ENCODE measurements at regions not wholly inside any gene's neighbourhood (a gene's known extent, or its start where the extent isn't known, plus 50 kb on each side); places are given as distances from the start of the nearest gene placed in this dataset.
"Not testable (repeated sequence)": the region's sequence is repeated elsewhere in the genome, so short reads cannot be mapped to it uniquely, and the experiment has no call there.

DNA sequence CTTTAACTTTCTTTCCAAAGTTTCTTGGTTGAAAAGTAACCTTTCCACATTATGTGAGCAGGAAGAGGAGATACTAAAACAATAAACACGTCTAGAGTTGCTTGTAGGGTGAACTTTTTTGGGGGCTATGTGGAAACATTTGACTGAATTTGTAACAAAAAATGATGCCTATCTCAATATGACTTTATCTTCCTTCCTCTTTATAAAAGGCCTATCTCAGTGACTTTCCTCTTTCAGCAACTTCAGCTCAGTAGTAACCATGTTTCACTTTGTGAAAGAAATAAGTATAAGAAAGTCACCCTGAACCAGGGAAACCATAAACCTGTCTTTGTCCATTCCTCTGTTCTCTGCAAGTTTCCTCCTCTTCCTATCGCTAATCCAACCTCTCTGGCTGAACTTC is 124.7 kb upstream of the TMEM164 start:
- DNase-seq (ENCODE audit: low spot score), result no peak

DNA sequence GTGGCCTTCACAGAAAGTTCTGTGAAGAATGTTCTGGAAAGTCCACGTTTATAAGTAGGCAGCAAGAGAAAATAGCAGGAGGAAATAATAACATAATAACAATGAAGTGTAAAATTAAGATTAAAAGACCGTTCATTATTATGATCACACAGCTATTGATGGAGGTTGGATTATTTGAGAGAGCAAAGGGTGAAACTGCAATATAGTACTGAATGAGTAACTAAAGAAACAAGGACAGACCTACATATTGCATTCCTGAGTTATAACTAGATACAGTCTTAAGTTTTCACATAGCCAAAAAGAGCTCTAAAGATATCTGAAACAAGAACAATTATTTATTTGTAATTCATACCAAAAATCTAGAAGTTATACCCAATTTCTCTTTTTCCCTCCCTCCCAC is 122.9 kb upstream of the TMEM164 start:
- DNase-seq (ENCODE audit: low spot score), result no peak

DNA sequence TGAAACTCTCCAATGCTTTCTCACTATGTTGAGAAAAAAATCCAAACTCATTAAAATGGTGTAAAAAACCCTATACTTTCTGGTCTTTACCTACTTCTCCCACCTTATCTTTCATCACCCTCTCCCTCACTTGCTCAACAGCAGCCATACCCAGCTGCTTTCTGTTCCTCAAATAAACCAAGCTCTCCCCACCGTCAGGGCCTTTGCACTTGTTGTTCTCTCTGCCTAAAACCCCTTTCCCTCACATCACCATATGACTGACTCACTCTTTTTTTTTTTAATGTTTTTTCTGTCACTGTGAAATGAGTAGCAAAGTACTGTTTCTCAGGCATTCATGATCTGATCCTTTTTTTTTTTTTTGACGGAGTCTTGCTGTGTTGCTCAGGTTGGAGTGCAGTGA is 122.3 kb upstream of the TMEM164 start:
- no peak for DNase-seq (ENCODE audit: low spot score)

DNA sequence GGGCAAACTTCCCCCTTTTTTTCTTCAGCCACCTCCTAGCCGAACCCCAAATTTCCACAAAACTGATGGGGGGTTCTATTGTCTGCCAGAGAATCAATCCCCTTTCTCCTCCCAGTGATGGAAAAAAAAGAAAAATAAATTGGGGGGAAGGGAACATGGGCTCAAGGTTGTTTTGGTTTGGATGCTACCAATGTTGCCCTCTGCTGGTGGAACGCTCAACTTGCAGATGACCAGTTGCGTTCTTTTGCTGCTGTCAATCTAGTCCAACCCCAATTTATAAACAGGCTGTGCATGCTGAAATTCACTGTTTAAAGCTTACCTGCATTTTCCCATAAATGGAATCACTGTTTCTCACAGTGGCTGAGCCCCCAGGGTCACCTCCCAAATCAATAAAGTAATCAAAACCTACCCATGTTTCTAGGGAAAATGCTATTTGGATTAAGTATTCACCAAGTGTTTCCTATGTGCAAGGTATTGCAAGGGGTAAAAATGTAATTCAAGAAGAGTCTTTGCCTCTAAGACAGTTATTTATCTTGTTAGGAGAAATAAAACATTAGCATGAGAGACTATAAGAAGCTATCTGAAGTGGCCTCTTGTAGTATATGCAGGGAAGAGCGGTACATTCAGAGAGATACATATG is 116.7 kb upstream of the TMEM164 start:
- DNase-seq (ENCODE audit: low spot score), result no peak

DNA sequence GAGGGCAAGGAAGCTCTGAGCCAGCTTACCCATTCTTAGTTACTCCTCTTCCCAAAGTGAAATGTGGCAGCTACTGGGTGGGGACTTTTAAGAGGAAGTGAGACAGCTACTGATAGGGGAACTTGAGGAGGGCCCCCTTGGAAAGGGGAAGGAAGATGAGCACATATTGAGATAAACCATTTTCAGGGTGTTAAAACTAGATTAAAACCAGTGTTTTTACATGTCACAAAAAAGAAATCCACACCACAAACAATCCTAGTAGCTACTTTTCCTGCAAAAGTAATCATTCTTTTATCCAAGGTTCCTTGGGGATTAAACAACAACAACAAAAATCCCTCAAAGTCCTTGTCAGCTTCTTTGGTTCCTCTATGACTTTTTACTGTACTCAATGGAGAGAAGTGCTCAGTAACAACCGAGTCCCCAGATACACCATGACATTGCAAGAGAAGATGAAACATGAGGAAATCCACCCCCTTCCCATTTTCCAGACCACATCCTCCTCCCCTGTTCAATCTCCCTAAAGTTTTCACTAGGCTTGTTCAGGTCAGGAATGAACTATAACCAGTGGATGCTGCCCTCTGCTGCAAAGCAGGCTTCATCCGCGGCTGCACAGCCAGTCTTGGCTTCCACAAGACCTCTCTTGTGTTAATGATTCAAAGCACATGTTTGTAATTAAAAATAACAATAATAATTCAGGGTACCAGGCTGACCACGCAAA is 113.5 kb upstream of the TMEM164 start:
- DNase-seq (ENCODE audit: low spot score), result no peak

DNA sequence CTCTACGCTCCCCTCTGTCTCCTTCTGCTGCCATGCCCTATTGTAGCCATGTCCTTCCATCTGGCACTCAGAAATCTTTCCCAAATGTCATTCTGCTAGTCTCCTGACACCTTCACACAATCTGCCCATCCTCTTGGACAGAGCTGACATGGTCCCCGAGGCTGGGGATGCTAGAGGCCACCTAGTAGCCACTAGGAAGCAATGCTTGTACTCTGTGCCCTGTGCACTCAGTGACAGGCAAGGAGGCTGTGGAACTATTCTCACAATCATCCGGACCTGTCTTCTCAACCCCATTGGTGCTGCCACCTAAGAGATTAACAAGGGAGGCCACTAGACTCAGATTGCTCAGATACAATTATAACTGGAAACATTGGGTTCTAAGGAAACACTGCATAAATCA is 112.6 kb upstream of the TMEM164 start:
- DNase-seq (ENCODE audit: low spot score), result no peak

DNA sequence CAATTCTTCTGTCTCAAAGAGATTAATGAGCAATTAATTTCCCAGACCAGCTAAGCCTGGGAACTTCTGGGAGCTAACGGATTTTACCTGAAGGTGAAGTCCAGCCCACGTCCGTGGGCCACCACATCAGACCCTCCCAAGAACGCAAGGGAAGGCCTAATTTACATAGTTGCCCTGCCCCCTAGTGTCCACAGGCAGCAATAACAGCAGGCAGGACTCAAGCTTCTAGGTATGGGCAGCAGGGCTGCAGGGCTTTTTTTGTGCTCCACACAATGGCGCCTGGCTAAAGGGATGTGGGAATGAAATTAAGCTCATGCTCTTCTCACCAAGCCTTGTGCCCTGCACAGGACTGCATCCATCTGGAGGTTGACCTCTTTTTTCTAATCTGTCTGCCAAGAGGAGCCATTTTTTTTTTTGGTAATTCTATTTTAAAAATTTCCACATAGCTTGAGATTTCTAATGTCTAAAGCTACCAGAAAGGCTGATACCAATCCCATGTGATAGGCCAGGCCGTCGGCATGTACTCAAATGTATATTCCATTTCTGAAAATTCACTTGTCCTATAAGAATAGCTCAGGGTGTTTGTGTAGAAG is 111.9 kb upstream of the TMEM164 start:
- DNase-seq (ENCODE audit: low spot score), result peak; percentile 55

DNA sequence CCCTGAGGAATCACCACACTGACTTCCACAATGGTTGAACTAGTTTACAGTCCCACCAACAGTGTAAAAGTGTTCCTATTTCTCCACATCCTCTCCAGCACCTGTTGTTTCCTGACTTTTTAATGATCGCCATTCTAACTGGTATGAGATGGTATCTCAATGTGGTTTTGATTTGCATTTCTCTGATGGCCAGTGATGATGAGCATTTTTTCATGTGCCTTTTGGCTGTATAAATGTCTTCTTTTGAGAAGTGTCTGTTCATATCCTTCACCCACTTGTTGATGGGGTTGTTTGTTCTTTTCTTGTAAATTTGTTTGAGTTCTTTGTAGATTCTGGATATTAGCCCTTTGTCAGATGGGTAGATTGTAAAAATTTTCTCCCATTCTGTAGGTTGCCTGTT is 106.9 kb upstream of the TMEM164 start:
- DNase-seq (ENCODE audit: low spot score), result not testable (repeated sequence)

DNA sequence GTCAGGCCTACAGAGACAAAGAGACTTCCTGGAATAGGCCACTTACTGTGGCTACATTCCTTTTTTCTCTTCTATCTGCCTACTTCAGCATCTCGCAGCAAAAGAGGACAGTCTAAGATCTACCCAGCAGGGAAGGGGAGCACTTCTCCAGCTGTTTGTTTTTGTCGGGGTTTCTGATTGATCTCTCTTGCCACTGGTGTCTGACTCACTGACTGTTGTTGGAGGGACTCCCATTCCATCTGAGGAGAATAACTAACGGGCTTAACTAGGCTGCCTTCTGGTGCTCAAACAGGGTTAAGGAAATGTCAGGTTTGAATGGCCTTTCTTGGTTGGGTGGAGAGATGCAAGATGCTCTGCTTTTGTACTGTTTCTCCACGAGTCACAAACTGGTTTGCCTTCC is 100.2 kb upstream of the TMEM164 start:
- no peak for DNase-seq (ENCODE audit: low spot score)

DNA sequence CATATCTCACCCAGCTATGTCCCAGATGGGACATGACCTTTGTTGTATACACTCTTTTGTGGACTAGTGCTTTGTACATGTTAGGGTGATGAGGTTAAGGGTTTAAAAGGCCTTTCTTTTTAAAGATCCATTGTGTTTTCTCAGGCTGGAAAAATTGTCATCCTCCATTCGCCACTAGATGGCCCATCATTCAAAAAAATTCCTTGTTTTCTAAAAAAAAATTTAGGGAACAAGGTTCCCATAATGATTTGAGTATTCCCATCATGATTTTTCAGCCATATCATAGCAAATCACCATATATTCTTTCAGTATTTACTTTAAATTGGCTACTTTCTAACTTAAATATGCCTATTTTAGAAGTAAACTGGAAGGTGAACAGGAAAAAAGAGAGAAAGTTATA is 91.9 kb upstream of the TMEM164 start:
- DNase-seq (ENCODE audit: low spot score), result no peak

DNA sequence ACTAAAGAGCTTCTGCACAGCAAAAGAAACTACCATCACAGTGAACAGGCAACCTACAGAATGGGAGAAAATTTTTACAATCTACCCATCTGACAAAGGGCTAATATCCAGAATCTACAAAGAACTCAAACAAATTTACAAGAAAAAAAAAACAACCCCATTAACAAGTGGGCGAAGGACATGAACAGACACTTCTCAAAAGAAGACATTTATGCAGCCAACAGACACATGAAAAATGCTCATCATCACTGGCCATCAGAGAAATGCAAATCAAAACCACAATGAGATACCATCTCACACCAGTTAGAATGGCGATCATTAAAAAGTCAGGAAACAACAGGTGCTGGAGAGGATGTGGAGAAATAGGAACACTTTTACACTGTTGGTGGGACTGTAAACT is 89.9 kb upstream of the TMEM164 start:
- not testable (repeated sequence) for DNase-seq (ENCODE audit: low spot score)

DNA sequence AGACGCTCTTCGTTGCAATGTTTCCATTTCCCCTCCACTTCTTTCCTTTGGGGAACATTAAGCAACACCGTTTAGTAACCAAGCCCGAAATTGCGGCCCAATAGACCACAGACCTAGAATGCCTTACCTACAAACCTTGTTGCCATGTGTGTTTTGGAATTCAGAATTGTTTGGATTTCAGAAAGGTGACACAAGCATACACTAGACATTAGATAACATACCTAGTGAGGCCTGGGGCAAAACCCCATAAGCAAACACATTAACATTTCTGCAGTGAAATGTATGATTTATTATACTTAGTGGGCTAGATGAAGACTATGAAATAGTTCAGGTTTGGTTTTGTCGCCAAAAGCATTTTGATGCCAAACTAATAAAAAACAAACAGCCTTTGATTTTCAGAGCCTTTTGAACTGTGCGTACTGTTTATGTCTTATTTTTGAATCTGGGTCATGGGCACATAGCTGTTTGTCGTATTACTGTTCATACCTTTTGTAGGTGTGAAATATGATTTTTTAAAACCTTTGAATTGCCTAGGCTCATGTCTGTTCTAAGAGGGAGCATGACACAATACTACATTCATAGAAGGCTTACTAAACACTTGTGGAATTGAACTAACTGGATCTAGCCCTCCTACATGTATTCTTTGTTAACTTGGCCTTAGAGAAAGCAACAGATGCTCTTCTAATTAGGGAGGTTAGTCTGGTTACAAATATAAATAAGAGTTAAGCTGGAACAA is 88.6 kb upstream of the TMEM164 start:
- no peak for DNase-seq (ENCODE audit: low spot score)

DNA sequence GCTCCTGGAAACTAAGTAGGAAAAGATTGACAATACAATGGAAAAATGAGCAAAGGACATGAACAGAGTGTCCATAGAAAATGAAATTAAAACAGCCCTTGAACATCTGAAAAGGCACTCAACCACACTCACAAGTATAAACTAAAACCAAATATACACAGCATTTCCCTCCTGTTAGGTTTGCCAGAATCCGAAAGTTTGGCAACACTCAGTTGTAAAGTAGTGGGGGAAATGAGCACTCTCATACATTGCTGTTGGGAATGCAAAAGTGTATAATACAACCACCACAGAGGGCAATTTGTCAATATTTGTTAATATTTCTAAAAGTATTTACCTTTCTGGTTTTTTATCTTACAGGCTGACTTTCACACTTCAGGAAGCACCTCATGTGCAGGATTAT is 84.2 kb upstream of the TMEM164 start:
- no peak for DNase-seq (ENCODE audit: low spot score)

DNA sequence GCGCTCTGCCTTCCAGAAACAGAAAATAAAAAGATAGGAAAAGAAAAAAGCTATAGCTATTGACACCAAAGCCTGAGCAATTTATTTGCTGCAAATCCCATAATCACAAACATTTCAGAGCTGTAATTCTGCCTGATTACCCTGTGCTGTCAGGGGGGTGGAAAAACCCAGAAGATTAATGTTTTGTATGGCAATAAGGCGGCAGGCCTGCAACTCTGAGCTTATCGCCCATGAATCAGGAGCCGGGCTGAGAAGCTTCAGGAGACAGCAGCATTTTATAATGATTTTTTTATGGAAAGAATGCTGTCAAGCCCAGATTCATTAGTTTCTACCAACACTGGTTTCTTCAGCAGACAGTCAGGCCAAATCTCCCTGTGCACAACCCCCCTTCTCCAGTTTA is 82.6 kb upstream of the TMEM164 start:
- DNase-seq (ENCODE audit: low spot score), result no peak

DNA sequence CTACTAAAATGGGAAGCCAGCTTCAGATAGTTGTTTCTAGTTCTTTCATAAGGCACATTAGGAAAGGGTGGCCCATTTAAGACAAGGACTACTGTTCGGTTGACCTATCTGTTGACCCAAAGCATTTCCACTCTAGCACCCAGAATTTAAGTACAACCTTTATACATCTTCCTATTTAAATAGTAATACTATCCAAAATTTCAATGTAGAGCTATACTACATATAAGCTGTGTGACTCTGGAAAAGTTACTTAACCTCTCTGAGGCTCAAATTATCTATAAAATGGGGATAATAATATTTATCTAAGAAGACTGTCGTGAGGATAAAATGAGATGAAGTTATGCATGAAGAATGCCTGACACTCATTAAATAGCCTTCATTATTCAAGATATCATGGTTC is 82.0 kb upstream of the TMEM164 start:
- DNase-seq (ENCODE audit: low spot score), result no peak

DNA sequence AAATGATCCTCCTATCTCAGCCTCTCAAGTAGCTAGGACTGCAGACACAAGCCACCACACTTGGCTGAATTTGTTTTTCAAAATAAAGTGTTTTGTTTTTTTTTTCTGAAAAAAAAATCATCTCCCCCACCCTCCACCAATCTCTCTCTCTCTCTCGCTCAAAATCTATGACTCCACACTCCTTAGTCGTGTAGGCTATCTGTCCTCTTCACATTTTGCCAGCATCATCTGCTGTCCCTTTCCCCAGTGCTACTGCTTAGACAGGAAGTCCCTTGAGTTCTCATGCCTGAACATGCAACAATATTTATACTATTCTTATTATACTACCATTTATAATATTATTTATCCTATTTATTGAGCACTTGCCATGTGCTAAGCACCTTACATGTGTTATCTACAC is 80.7 kb upstream of the TMEM164 start:
- no peak for DNase-seq (ENCODE audit: low spot score)

DNA sequence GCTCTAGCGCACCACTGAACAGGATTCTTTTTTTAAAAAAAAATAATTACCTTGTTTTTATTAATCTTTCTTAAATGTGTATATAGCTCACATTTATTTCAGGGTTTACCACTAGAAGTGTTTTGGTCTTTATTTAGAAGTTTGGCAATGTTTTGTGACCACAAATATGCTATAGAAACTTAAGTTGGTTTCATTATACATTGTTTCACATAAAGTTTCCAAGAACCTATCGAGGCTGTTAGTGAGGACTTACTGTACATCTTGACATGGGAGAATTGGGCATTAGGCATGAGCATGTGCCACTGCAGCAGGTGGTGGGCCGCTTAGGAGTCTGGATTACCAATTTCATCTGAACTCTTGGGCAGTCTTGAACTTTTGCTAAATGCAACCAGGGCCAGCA is 77.9 kb upstream of the TMEM164 start:
- DNase-seq (ENCODE audit: low spot score), result not testable (repeated sequence)

DNA sequence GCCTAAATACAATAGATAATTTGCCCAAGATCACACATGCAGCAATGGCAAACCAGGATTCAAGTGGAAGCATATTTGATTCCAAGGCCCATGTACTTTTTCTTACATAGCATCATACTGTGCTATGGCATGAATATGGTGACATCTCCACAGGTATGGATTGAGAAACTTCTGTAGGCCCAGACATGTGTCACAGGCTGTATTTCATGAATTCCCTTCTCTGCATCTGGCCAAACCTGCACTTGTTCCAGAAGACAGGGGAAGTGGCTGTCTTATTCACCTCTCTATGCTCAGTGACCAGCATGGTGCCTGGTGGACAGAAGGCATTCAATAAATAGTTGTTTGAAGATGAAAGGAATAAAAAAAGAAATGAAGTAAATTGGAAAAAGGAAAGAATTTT is 77.3 kb upstream of the TMEM164 start:
- no peak for DNase-seq (ENCODE audit: low spot score)

DNA sequence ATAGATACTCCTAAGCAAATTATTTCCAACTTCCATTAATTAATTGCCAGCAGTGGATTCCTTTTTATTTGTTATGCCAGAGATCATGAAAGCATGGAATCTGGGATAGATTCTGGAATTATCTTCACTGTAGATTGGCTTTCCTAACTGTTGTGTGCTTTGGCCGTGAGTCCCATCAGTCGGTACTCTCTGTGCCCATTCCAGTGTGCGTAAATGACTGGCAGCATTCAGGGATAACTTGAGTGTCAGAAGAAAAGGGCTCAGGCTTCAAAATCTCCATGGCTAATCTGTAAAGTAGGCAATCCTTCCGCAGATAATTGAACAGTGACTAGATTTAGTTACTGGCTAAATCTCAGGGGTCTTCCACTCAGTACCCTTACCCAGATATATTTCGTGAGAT is 76.8 kb upstream of the TMEM164 start:
- DNase-seq (ENCODE audit: low spot score), result no peak

DNA sequence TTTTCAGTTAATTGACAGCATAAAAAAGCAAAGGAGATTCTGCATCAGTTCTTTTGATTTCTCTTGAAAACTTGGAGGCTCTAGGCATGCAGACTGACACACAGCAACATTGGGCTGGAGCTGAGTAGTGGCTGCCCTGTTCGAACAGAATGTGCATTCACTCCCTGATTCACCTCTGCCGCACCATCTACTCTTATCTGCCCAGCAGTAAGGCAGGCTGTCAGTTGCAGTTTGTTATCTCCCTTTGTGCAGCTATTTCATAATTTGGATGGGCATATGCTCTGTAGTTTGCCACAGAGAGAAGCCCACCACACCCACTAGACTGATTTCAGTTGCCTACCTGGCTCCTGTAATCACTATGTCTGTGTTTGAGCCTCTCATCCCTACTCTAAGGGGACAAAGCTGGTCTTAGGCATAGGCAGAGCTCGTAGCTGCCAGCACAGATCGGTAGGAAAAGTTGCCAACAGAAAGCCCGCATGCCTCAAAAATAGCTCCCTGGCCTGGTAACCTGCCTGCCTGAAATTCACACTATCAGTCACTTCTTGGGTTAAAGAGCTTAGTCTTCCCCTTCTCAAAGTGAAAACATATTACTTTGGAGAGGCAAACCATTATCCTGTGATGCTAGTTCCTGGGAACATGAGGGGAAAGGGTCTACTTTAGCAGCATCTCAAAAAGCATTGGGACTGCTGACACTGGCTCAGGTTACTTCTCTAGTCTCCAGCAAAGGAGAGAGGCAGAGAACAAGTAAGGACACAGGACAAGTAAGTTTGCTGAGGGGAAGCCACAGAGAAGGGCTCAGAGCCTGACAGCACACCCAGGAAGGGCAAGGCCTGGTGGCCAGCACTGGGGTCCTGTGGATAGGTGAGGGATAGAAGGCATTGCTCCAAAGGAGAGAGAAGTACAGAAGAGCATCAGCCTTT is 75.9 kb upstream of the TMEM164 start:
- DNase-seq (ENCODE audit: low spot score), result no peak

DNA sequence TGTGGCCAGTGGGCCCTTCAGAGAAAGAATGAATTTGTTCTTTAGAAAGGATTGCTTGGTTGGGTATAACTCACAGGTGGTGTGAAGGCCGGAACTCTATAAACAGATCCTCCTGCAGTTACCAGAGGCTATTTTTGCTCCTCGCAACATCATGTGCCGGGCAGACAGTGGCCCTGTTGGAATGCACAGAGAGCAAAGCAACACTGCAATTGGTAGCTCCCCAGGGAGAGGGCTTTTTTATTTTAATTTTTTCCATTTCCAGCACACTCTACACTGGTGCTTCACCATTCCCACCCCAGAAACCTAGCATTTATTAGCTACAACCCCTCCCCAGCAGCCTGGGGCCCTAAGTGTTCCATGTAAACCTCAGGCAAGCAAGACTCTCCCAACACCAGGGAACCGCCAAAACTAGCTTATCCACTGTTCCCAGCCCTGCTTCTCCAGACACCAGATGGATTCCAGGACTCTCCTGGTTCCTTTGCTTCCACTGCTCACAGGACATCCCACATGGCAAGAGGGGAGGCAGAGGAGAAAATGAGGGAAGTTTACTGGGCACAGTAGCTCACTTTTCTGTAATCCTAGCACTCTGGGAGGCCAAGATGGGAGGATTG is 75.1 kb upstream of the TMEM164 start:
- DNase-seq (ENCODE audit: low spot score), result no peak
